ENCODE measurements at regions not wholly inside any gene's neighbourhood (a gene's known extent, or its start where the extent isn't known, plus 50 kb on each side); places are given as distances from the start of the nearest gene placed in this dataset.
"Not testable (repeated sequence)": the region's sequence is repeated elsewhere in the genome, so short reads cannot be mapped to it uniquely, and the experiment has no call there.

DNA sequence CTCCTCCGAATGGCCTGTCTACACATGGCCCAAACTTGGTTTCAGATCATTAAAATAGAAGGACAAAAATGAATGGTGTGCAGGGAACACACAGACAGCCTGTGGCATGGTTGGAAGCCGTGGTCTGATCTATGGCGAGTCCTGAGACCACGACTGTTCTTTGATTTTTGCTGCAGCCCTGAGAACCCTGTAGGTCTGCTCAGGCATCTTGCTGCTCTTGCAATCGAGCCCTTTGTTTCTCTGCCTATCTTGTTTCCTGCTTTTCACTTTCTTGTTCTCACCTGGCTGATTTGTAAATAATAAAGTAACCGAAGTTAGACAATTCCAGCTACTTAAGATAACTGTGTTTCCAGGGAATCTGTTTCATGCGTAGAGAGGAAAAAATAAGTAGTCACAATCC lies 54.1 kb upstream of the NBPF9 start:
- TF ChIP-seq, protein P1, sequence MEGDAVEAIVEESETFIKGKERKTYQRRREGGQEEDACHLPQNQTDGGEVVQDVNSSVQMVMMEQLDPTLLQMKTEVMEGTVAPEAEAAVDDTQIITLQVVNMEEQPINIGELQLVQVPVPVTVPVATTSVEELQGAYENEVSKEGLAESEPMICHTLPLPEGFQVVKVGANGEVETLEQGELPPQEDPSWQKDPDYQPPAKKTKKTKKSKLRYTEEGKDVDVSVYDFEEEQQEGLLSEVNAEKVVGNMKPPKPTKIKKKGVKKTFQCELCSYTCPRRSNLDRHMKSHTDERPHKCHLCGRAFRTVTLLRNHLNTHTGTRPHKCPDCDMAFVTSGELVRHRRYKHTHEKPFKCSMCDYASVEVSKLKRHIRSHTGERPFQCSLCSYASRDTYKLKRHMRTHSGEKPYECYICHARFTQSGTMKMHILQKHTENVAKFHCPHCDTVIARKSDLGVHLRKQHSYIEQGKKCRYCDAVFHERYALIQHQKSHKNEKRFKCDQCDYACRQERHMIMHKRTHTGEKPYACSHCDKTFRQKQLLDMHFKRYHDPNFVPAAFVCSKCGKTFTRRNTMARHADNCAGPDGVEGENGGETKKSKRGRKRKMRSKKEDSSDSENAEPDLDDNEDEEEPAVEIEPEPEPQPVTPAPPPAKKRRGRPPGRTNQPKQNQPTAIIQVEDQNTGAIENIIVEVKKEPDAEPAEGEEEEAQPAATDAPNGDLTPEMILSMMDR (IDR thresholded peaks at IDR 0.05) = not testable (repeated sequence)
- not testable (repeated sequence) for TF ChIP-seq POLR2A (IDR thresholded peaks at IDR 0.05)

Measured in lower leg skin (tissue), 3 donors.